LNCaP clone FGC (cell line): ENCODE measurements at regions not wholly inside any gene's neighbourhood (a gene's known extent, or its start where the extent isn't known, plus 50 kb on each side); places are given as distances from the start of the nearest gene placed in this dataset.

Experiments used
- DNase-seq: peaks from one replicate; pipeline ENCODE4 v3.0.0-alpha.2; 2011; ENCODE audit warnings: low read depth
- H3K4me3 ChIP-seq: 2 replicates; pipeline ENCODE4 v1.5.1; 2011; ENCODE audit warnings: mild to moderate bottlenecking, low read depth, low read length, control low read depth
- TF ChIP-seq, protein P1 (sequence below): IDR thresholded peaks from 2 replicates; pipeline ENCODE4 v1.5.1; 2012; ENCODE audit warnings: mild to moderate bottlenecking; ENCODE audit not compliant: control insufficient read depth, insufficient read depth; ENCODE audit errors: extremely low read depth

DNA sequence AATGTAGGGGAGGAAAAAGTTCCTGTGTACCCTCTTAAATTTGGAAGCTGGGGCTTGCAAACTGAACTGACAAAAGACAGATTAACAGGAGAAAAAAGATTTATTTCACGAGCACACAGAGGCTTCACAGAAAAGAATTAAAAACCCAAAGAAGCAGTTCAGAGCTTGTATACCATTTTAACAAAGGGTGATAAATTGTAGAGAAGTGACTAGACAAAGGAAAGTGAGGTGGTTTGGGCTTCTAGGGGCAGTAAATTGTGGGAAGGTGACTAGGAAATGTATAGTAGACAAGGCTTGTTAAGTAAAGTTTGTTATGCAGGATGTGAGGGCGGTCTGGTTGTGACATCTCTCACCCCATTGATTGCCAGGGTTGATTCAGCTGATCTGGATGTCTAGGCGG lies 53.5 kb upstream of the ZDBF2 start:
- H3K4me3 ChIP-seq: no peak overlapping the region
- TF ChIP-seq, protein P1, sequence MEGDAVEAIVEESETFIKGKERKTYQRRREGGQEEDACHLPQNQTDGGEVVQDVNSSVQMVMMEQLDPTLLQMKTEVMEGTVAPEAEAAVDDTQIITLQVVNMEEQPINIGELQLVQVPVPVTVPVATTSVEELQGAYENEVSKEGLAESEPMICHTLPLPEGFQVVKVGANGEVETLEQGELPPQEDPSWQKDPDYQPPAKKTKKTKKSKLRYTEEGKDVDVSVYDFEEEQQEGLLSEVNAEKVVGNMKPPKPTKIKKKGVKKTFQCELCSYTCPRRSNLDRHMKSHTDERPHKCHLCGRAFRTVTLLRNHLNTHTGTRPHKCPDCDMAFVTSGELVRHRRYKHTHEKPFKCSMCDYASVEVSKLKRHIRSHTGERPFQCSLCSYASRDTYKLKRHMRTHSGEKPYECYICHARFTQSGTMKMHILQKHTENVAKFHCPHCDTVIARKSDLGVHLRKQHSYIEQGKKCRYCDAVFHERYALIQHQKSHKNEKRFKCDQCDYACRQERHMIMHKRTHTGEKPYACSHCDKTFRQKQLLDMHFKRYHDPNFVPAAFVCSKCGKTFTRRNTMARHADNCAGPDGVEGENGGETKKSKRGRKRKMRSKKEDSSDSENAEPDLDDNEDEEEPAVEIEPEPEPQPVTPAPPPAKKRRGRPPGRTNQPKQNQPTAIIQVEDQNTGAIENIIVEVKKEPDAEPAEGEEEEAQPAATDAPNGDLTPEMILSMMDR: no peak
- no peak for DNase-seq
